Ishikawa (cell line): ENCODE measurements at regions not wholly inside any gene's neighbourhood (a gene's known extent, or its start where the extent isn't known, plus 50 kb on each side); places are given as distances from the start of the nearest gene placed in this dataset.

Source experiments
- CEBPB ChIP-seq: IDR thresholded peaks from 2 replicates; pipeline ENCODE4 v1.6.1; 2012
- EP300 ChIP-seq: IDR thresholded peaks from 2 replicates; pipeline ENCODE4 v1.6.1; 2012; ENCODE audit warnings: borderline replicate concordance
- NFIC ChIP-seq: IDR thresholded peaks from 2 replicates; pipeline ENCODE4 v1.6.1; 2012
- REST ChIP-seq: IDR thresholded peaks from 2 replicates; pipeline ENCODE4 v1.6.1; 2012; ENCODE audit warnings: low read depth, mild to moderate bottlenecking
- YY1 ChIP-seq: IDR thresholded peaks from 2 replicates; pipeline ENCODE4 v1.6.1; 2012; ENCODE audit warnings: low read depth
- TF ChIP-seq, protein P1 (sequence below): IDR thresholded peaks from 2 replicates; pipeline ENCODE4 v1.6.1; 2012

- TF ChIP-seq NFIC (no peak), EP300 (no peak), REST (no peak), CEBPB (no peak), YY1 (no peak)
- TF ChIP-seq, protein P1, sequence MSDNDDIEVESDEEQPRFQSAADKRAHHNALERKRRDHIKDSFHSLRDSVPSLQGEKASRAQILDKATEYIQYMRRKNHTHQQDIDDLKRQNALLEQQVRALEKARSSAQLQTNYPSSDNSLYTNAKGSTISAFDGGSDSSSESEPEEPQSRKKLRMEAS = no peak
These were observed 75.7 kb upstream of the PTPRT start for GRCh38 chr20:43265449-43265848.
